ENCODE measurements at regions not wholly inside any gene's neighbourhood (a gene's known extent, or its start where the extent isn't known, plus 50 kb on each side); places are given as distances from the start of the nearest gene placed in this dataset.

- TF ChIP-seq JUN (IDR thresholded peaks at IDR 0.05; ENCODE audit: low read depth, low read length), result no peak
- TF ChIP-seq, protein P1, sequence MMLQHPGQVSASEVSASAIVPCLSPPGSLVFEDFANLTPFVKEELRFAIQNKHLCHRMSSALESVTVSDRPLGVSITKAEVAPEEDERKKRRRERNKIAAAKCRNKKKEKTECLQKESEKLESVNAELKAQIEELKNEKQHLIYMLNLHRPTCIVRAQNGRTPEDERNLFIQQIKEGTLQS (IDR thresholded peaks at IDR 0.05; ENCODE audit: insufficient read depth, low read depth, low read length), result no peak
Observed at GRCh38 chr20:59512651-59513050, 91.7 kb upstream of the PHACTR3 start.
